ENCODE measurements at regions not wholly inside any gene's neighbourhood (a gene's known extent, or its start where the extent isn't known, plus 50 kb on each side); places are given as distances from the start of the nearest gene placed in this dataset.
"Not testable (repeated sequence)": the region's sequence is repeated elsewhere in the genome, so short reads cannot be mapped to it uniquely, and the experiment has no call there.

DNA sequence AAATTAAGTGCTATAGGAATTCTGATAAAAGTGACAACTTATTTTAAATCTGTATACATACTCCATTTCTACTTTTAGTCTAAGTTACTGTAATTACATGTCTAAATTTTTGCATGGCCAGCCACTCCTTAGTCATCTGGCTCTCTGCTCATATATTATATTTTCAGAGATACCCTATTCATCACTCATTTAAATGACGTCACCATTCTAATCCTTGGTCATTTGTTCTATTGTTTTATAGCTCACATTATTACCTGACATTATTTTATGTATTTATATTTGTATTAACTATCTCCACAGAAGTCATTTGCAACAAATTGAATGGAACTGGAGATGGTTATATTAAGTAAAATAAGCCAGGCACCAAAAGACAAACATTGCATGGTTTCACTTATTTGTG, 179.6 kb upstream of the CXorf51A start:
- Mint-ChIP-seq H3K4me1 (no peaks in the 10 kb centered on the region), H3K27me3 (no peaks in the 10 kb centered on the region)
- CTCF ChIA-PET = no interaction called here

DNA sequence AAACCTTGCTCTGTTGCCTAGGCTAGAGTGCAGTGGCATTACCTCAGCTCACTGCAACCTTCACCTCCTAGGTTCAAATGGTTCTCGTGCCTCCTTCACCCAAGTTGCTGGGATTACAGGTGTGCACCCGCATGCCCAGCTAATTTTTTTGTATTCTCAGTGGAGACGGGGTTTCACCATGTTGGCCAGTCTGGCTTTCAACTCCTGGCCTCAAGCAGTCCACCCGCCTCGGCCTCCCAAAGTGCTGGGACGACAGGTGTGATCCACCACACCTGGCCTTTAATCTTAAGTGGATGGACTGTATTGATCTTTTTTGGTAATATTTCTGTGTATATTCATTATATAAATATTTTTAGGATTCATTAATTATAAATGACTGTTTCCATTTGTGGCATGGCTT, 158.7 kb upstream of the CXorf51A start:
- H3K36me3 Mint-ChIP-seq (ENCODE audit: low read depth) = no peaks in the 10 kb centered on the region
- CTCF ChIA-PET = no interaction called here
- H3K9me3 Mint-ChIP-seq = peaks cover 3% of the 10 kb centered on the region
- H3K27me3 Mint-ChIP-seq = no peaks in the 10 kb centered on the region
- DNase-seq = no peak
- POLR2A ChIA-PET = no interaction called here
- H3K4me1 Mint-ChIP-seq = no peaks in the 10 kb centered on the region
- no peak overlapping the region for H3K4me3 Mint-ChIP-seq
- H3K27ac Mint-ChIP-seq = no peak overlapping the region

More for the DNA sequence above, 179.6 kb upstream of the CXorf51A start:
- Mint-ChIP-seq H3K27ac (no peak overlapping the region), H3K4me3 (no peak overlapping the region), H3K36me3 (ENCODE audit: low read depth) (no peaks in the 10 kb centered on the region), H3K9me3 (no peaks in the 10 kb centered on the region)
- POLR2A ChIA-PET = interaction anchor here (0.6 kb wide), 1 partner anchor 45 kb away, joined by 3 read pairs; no protein-coding TSS in a partner anchor
- DNase-seq = no peak

DNA sequence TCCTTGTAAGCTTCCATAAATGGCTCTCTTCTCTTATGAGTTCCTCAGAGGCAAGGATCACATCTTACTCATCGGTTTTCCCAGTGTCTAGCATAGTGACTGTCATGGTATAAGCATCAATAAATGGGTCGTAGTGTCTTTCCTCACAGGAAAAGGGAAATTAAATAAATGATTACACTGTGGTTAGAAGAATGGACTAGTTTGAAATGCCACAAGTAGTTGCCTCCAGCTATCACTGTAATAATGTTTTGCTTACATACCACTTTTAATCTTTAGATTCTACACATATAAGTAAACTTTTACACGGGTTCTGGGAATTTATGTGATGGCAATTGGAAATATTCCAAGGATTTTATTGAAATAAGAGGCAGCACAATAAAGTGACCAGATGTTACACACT, 152.8 kb upstream of the CXorf51A start:
- POLR2A ChIA-PET = no interaction called here
- Mint-ChIP-seq H3K4me3 (no peak overlapping the region), H3K9me3 (no peaks in the 10 kb centered on the region), H3K27ac (no peak overlapping the region), H3K4me1 (no peaks in the 10 kb centered on the region), H3K36me3 (ENCODE audit: low read depth) (no peaks in the 10 kb centered on the region), H3K27me3 (no peaks in the 10 kb centered on the region)
- DNase-seq = no peak
- CTCF ChIA-PET = no interaction called here

DNA sequence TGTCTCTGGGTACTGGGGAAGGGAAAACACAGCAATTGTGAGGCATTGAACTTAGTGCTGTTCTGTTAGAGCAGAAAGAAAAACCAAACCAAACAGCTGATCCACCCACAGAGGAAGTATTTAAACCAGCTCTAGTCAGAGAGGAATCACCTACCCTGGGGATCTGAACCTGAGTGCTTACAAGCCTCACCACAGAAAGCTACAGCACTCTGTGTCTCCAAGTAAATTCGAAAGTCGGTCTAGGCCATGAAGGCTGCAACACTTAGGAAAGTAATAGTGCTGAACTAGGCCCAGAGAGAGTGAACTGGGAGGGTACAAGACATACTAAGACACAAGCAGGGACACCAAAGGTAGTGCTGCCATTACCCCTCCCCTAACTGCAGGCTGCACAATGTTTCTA, 142.2 kb upstream of the CXorf51A start:
- POLR2A ChIA-PET = no interaction called here
- Mint-ChIP-seq H3K9me3 (no peaks in the 10 kb centered on the region), H3K4me3 (no peak overlapping the region), H3K27me3 (no peaks in the 10 kb centered on the region), H3K4me1 (no peaks in the 10 kb centered on the region), H3K27ac (no peak overlapping the region), H3K36me3 (ENCODE audit: low read depth) (no peaks in the 10 kb centered on the region)
- no peak for DNase-seq
- CTCF ChIA-PET = no interaction called here

DNA sequence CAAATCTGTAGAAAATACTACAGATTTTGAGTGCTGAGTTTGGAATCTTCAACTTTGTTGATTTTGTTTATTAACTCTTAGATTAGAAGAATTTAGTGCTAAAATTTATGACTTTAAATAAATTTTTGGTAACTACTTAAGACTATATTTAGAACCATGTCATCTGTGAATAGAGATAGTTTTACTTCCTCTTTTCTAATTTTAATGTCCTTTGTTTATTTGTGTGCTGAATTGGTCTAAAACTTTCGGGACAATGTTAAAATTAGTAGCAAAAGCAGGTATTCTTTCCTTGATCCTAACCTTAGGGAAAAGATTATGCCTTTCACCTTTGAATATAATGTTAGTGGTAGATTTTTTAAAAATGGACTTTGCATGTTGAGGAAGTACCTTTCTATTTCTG, 119.7 kb upstream of the CXorf51A start:
- H3K9me3 Mint-ChIP-seq = no peaks in the 10 kb centered on the region
- ChIA-PET POLR2A (no interaction called here), CTCF (no interaction called here)
- H3K27ac Mint-ChIP-seq = no peak overlapping the region
- no peaks in the 10 kb centered on the region for H3K4me1 Mint-ChIP-seq
- H3K27me3 Mint-ChIP-seq = no peaks in the 10 kb centered on the region
- no peak for DNase-seq
- H3K4me3 Mint-ChIP-seq = no peak overlapping the region
- no peaks in the 10 kb centered on the region for H3K36me3 Mint-ChIP-seq (ENCODE audit: low read depth)

DNA sequence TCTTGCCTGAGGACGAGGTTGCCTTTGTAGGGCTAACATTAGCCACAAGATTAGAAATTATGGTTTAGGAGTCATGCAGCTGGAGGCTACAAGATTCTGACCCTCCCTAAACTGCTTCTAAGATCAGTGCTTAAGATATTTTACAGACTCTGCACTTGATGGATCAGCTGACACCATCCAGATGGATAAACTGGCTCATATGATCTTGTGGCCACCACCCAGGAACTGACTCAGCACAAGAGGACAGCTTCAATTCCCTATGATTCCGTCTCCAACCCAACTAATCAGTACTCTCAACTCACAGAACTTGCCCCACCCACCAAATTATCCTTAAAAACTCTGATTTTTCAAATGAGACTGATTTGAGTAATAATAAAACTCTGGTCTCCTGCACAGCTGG, 118.5 kb upstream of the CXorf51A start:
- H3K9me3 Mint-ChIP-seq; DNase-seq; H3K4me3 Mint-ChIP-seq; H3K4me1 Mint-ChIP-seq; H3K27ac Mint-ChIP-seq; H3K27me3 Mint-ChIP-seq; H3K36me3 Mint-ChIP-seq (ENCODE audit: low read depth); CTCF ChIA-PET; POLR2A ChIA-PET: not testable (repeated sequence)

DNA sequence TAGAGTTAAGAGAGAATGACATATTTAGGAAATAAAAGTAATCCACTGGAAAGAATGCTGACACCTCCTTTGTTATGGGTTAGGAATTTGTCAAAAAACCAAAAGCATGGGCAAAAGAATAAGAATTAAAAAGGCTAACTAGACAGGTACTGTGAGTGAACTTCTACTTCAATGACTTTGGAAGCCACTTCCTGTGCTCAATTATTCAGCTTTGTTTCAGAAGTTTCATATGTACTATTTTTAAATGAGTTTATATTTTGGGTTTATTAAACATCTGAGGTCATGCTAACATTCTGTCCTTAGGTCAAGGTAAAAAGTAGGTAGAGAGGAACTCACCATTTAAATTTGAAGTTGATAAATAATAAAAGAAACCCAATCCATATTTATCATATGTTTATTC, 106.7 kb upstream of the CXorf51A start:
- DNase-seq = no peak
- Mint-ChIP-seq H3K27me3 (no peaks in the 10 kb centered on the region), H3K36me3 (ENCODE audit: low read depth) (no peaks in the 10 kb centered on the region), H3K27ac (no peak overlapping the region), H3K9me3 (peaks cover 4% of the 10 kb centered on the region), H3K4me1 (no peaks in the 10 kb centered on the region), H3K4me3 (no peak overlapping the region)
- POLR2A ChIA-PET = no interaction called here
- CTCF ChIA-PET = no interaction called here

DNA sequence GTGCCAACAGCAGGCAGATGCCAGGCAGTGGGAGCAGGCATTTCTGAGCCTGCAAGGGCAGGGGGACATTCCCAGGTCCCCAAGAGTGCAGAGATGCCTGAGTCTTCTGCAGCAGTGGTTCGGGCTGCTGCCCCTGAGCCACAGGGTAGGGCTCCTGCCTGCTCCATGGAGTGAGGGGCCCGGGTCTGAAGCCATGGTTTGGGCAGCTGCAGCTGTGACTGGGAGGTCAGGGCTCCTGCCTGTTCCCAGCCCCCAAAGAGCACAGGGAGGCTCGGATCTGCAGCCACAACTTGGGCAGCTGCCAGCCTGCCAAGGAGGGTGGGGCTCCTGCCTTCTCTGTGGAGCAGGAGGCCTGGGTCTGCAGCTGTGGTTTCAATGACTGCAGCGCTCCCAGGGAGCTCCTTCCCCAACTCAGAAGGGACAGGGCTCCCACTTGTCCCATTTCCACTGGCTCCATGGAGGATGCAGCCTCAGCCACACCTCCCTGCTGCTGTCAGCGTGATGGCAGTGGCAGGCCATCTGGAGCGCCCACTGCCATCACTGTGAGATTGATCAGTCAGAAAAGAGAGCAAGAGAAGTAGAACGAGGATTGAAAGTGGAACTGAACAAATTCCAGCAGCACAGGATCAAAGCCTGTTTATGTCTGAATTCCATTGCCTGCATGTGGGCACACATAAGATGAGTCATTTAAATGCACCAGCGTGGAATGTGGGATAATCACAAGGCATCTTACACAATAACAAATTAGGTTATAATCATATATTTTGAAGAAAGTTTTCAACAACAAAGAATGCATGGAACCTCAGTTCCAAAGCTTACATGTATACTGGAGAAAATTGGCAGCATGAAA, 93.1 kb upstream of the CXorf51A start:
- ChIA-PET POLR2A (no interaction called here), CTCF (no interaction called here)
- Mint-ChIP-seq H3K9me3 (no peaks in the 10 kb centered on the region), H3K36me3 (ENCODE audit: low read depth) (no peaks in the 10 kb centered on the region), H3K4me1 (no peaks in the 10 kb centered on the region), H3K27ac (no peak overlapping the region), H3K4me3 (no peak overlapping the region), H3K27me3 (no peaks in the 10 kb centered on the region)
- DNase-seq = no peak

DNA sequence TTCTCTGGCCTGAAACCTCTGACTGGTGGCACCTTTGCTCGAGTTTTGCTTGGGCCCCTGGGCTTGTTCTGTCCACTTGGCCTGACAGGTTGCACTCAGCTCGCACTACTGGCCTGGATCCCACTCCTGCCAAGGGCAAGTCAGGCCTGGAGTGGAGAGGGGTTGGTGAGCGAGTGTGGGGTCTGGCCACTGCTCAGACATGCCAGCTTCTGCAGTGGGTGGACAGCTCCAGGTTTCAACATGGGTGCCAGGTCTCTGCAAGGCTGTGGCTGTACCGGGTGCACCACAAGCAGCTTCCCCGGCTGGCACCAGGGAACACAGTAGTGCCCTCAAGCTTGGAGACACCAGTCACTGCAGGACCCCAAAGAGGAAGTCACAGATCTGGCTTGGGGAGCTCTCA, 91.6 kb upstream of the CXorf51A start:
- no peaks in the 10 kb centered on the region for H3K9me3 Mint-ChIP-seq
- CTCF ChIA-PET = interaction anchor here (0.6 kb wide), 1 partner anchor 612 kb away, joined by 3 read pairs; no protein-coding TSS in a partner anchor
- H3K27me3 Mint-ChIP-seq = no peaks in the 10 kb centered on the region
- no peaks in the 10 kb centered on the region for H3K4me1 Mint-ChIP-seq
- no peak overlapping the region for H3K27ac Mint-ChIP-seq
- POLR2A ChIA-PET = interaction anchor here (0.6 kb wide), 1 partner anchor 70 kb away, joined by 3 read pairs; no protein-coding TSS in a partner anchor
- H3K36me3 Mint-ChIP-seq (ENCODE audit: low read depth) = no peaks in the 10 kb centered on the region
- no peak for DNase-seq
- no peak overlapping the region for H3K4me3 Mint-ChIP-seq

DNA sequence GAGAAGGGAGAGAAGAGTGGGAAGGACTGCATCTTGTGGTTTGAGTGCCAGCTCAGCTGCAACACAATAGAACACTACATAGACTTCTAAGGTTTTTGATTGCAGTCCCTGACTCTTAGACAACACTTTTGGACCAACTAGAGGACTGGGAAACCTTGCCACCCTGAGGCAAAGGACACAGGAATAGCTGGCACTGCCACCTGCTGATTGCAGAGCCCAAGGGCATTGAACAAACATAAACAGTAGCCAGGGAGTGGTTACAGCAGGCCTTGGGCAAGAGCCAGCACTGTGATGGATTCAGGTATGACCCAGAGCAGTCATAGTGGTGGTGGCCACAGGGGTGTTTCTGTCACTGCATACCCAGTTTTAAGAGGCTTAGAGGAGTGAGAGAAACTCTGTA, 72.5 kb upstream of the CXorf51A start:
- Mint-ChIP-seq H3K27me3 (no peaks in the 10 kb centered on the region), H3K4me1 (no peaks in the 10 kb centered on the region), H3K36me3 (ENCODE audit: low read depth) (no peaks in the 10 kb centered on the region), H3K4me3 (no peak overlapping the region), H3K9me3 (peaks cover 3% of the 10 kb centered on the region), H3K27ac (no peak overlapping the region)
- POLR2A ChIA-PET = no interaction called here
- CTCF ChIA-PET = no interaction called here
- no peak for DNase-seq

DNA sequence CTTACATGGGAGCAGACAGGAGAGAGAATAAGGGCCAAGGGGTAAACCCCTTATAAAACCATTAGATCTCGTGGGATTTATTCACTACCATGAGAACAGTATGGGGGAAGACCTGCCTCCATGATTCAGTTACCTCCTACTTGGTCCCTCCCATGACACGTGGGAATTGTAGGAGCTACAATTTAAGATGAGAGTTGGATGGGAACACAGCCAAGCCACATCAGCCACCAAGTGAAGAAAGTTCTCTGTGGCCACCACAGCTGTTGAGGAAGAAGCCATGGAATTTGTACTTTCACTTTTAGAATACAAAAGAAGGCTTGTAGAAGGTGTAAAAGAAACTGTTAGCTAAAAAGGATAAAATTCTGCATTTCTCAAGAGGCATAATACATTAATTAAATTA, 67.0 kb upstream of the CXorf51A start:
- H3K27ac Mint-ChIP-seq = no peak overlapping the region
- no peaks in the 10 kb centered on the region for H3K4me1 Mint-ChIP-seq
- POLR2A ChIA-PET = no interaction called here
- no peak for DNase-seq
- H3K4me3 Mint-ChIP-seq = no peak overlapping the region
- peaks cover 3% of the 10 kb centered on the region for H3K9me3 Mint-ChIP-seq
- CTCF ChIA-PET = no interaction called here
- H3K27me3 Mint-ChIP-seq = no peaks in the 10 kb centered on the region
- H3K36me3 Mint-ChIP-seq (ENCODE audit: low read depth) = no peaks in the 10 kb centered on the region

DNA sequence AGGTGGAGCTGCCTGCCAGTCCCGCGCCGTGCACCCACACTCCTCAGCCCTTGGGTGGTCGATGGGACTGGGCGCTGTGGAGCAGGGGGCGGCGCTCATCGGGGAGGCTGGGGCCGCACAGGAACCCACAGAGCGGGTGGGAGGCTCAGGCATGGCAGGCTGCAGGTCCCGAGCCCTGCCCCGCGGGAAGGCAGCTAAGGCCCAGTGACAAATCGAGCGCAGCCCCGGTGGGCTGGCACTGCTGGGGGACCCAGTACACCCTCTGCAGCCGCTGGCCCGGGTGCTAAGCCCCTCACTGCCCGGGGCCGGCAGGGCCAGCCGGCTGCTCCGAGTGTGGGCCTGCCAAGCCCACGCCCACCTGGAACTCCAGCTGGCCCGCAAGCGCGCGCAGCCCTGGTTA, 52.3 kb upstream of the CXorf51A start:
- CTCF ChIA-PET; H3K27me3 Mint-ChIP-seq; DNase-seq; H3K9me3 Mint-ChIP-seq; H3K27ac Mint-ChIP-seq; H3K4me3 Mint-ChIP-seq; H3K4me1 Mint-ChIP-seq; H3K36me3 Mint-ChIP-seq (ENCODE audit: low read depth); POLR2A ChIA-PET: not testable (repeated sequence)

DNA sequence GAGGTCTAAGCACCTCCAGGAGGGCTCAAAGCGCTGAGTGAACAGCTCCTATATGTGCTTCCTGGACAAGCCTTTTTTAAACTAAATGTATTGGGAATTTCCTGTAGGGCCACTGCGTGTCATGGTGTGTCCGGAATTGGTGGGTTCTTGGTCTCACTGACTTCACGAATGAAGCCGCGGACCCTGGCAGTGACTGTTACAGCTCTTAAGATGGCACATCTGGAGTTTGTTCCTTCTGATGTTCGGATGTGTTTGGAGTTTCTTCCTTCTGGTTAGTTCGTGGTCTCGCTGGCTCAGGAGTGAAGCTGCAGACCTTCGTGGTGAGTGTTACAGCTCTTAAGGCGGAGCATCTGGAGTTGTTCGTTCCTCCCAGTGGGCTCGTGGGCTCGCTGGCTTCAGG, 51.2 kb upstream of the CXorf51A start:
- DNase-seq; H3K27me3 Mint-ChIP-seq; H3K4me3 Mint-ChIP-seq; POLR2A ChIA-PET; H3K27ac Mint-ChIP-seq; CTCF ChIA-PET; H3K36me3 Mint-ChIP-seq (ENCODE audit: low read depth); H3K4me1 Mint-ChIP-seq; H3K9me3 Mint-ChIP-seq: not testable (repeated sequence)
